ENCODE measurements at regions not wholly inside any gene's neighbourhood (a gene's known extent, or its start where the extent isn't known, plus 50 kb on each side); places are given as distances from the start of the nearest gene placed in this dataset.
A peak's percentile ranks its signal among the peaks of the same experiment; 100 is the strongest.

DNA sequence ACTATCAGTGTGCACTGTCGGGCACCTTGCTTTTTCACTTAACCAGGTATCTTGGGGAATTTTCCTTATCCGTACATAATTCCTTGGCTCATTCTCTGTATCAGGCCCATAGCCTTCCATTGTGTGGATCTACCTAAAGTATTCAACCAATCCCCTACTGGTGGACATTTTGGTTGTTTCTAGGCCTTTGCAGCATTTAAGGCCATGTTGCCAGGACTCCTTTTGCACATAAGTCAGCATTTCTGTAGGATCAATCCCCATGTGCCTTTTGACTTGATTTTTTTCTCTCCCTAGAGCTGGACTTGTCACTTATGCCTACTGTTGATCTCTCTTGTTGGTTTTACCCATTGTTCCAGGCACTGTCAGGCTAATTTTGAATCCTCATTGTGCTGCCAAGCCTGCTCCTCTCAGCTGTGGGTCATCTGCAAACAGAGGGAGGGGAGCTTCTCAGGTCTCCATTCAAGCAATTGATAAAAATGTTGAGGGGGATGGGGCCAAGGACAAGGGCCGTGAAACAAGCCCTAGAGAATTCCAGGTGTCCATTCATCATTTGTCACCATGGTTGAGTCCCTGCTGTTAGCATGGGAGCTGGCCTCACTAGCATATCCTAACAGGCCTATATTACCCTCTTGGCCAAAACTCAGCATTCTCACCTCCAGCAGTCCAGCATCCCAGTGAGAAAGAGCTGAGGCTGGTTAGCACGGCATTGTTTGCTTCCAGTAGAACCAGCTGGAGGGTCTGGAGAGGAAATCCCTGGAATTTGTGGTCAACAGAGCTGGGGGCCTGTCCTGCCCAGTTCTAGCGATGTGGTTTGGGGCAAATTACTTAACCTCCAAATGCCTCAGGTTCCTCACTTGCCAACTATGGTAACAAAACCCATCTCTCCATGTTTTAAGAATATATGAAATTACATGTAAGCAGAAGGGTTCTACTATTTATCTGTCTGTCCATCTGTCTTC lies 178.4 kb downstream of the MRPL14 start:
- no peaks in the 10 kb centered on the region for H3K9me3 ChIP-seq (ENCODE audit: control insufficient read depth, low read depth, low read length)
- H4K91ac ChIP-seq (ENCODE audit: insufficient read length, low read depth, low read length): no peak overlapping the region
- peaks cover 0 to 3% of the 10 kb centered on the region in 2 experiments; a peak in 3 of 5 replicates for H3K9me3 Mint-ChIP-seq
- H3K27me3 ChIP-seq (ENCODE audit: insufficient read depth, low read length): no peaks in the 10 kb centered on the region
- H3K14ac ChIP-seq (ENCODE audit: insufficient read depth, low read length): no peak overlapping the region
- no peak overlapping the region for H2AFZ ChIP-seq (ENCODE audit: low read length)
- no peak overlapping the region for H4K5ac ChIP-seq (ENCODE audit: insufficient read length, low read depth, low read length)
- H3K4me1 ChIP-seq (ENCODE audit: insufficient read depth, low read length): no peaks in the 10 kb centered on the region
- no peak overlapping the region for H2AK5ac ChIP-seq (ENCODE audit: insufficient read length, low read length)
- no peak overlapping the region for H4K8ac ChIP-seq (replicated peaks; ENCODE audit: insufficient read length, low read depth, low read length)
- no peak overlapping the region for H3K27ac Mint-ChIP-seq
- H3K79me1 ChIP-seq (ENCODE audit: insufficient read depth, low read depth, low read length, poor library complexity, severe bottlenecking): no peaks in the 10 kb centered on the region
- no peak overlapping the region for H3K18ac ChIP-seq (ENCODE audit: insufficient read length, low read depth, low read length)
- TF ChIP-seq, protein P1, sequence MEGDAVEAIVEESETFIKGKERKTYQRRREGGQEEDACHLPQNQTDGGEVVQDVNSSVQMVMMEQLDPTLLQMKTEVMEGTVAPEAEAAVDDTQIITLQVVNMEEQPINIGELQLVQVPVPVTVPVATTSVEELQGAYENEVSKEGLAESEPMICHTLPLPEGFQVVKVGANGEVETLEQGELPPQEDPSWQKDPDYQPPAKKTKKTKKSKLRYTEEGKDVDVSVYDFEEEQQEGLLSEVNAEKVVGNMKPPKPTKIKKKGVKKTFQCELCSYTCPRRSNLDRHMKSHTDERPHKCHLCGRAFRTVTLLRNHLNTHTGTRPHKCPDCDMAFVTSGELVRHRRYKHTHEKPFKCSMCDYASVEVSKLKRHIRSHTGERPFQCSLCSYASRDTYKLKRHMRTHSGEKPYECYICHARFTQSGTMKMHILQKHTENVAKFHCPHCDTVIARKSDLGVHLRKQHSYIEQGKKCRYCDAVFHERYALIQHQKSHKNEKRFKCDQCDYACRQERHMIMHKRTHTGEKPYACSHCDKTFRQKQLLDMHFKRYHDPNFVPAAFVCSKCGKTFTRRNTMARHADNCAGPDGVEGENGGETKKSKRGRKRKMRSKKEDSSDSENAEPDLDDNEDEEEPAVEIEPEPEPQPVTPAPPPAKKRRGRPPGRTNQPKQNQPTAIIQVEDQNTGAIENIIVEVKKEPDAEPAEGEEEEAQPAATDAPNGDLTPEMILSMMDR (conservative IDR thresholded peaks at IDR 0.05): no peak
- H3K27me3 Mint-ChIP-seq (ENCODE audit: low read depth): peaks cover 1% of the 10 kb centered on the region; the same call in 1 of the 2 replicates
- H3K23me2 ChIP-seq (ENCODE audit: insufficient read length, low read depth, low read length, poor library complexity, severe bottlenecking): no peaks in the 10 kb centered on the region
- no peak overlapping the region for H2BK15ac ChIP-seq (ENCODE audit: low read depth, low read length)
- H3K9ac ChIP-seq (ENCODE audit: extremely low read depth, insufficient read length, low read length): no peak overlapping the region
- no peak overlapping the region for H3T11ph ChIP-seq (ENCODE audit: low read length)
- no peak overlapping the region for H2BK120ac ChIP-seq (ENCODE audit: low read depth, low read length, poor library complexity, severe bottlenecking)
- no CpG with 5 or more reads among the region's 5 CpGs for WGBS (ENCODE audit: extremely low coverage, insufficient read length, low lambda C conversion rate)
- H3K36me3 Mint-ChIP-seq (ENCODE audit: insufficient read depth in 1 of 3, low read depth in 3 of 3): peaks cover 0 to 4% (median 0%) of the 10 kb centered on the region in 3 experiments; a peak in 2 of 7 replicates
- no peak overlapping the region for H2BK12ac ChIP-seq (ENCODE audit: insufficient read length, low read depth, low read length)
- no peak overlapping the region for H3K4ac ChIP-seq (ENCODE audit: low read depth, low read length)
- no peak overlapping the region for H3K4me3 Mint-ChIP-seq
- no peaks in the 10 kb centered on the region for H4K20me1 ChIP-seq (ENCODE audit: control insufficient read depth, insufficient read depth, insufficient read length)
- no peak overlapping the region for H3K4me2 ChIP-seq (ENCODE audit: insufficient read depth, insufficient read length, low read length)
- no peak overlapping the region for H3K56ac ChIP-seq (ENCODE audit: insufficient read length, low read depth, low read length)
- no peak overlapping the region for H2BK20ac ChIP-seq (ENCODE audit: low read depth, low read length, poor library complexity, severe bottlenecking)
- H3K23ac ChIP-seq (ENCODE audit: insufficient read length, low read depth, low read length): no peak overlapping the region
- H3K27ac ChIP-seq (ENCODE audit: insufficient read length, low read depth, low read length): no peak overlapping the region
- no peak overlapping the region for H2BK5ac ChIP-seq (ENCODE audit: insufficient read length, low read length)
- peak; percentile 10 for DNase-seq
- H3K79me2 ChIP-seq (ENCODE audit: insufficient read depth, low read length): no peaks in the 10 kb centered on the region
- peaks cover 11 to 26% of the 10 kb centered on the region in 2 experiments for H3K4me1 Mint-ChIP-seq
